ENCODE measurements at regions not wholly inside any gene's neighbourhood (a gene's known extent, or its start where the extent isn't known, plus 50 kb on each side); places are given as distances from the start of the nearest gene placed in this dataset.

GRCh38 chr5:97658116-97658900 lies 475.3 kb upstream of the RIOK2 start:
- H3K36me3 ChIP-seq (ENCODE audit: control insufficient read depth, insufficient read depth, low read length): no peaks in the 10 kb centered on the region
- H2AFZ ChIP-seq (replicated peaks; ENCODE audit: low read length, poor library complexity): no peak overlapping the region
- no peak overlapping the region for H3K27ac ChIP-seq (ENCODE audit: insufficient read depth, low read length)
- H2BK120ac ChIP-seq (ENCODE audit: low read depth, low read length): no peak overlapping the region
- no peaks in the 10 kb centered on the region for H4K20me1 ChIP-seq (ENCODE audit: insufficient read depth, low read length)
- H3K4me1 ChIP-seq (ENCODE audit: control insufficient read depth, insufficient read depth, low read length): no peaks in the 10 kb centered on the region
- H3K4me3 ChIP-seq (ENCODE audit: insufficient read depth, low read depth, low read length): no peak overlapping the region
- no peak overlapping the region for H2BK15ac ChIP-seq (ENCODE audit: low read depth, low read length)
- no peaks in the 10 kb centered on the region for H3K79me1 ChIP-seq (ENCODE audit: low read depth in 1 of 2, low read length in 2 of 2)
- H4K91ac ChIP-seq (ENCODE audit: insufficient read depth, low read depth, low read length): no peak overlapping the region
- ATAC-seq (ENCODE audit: low read depth) (no peak), DNase-seq (no peak)
- H3K9me1 ChIP-seq (ENCODE audit: insufficient read depth, low read length): no peaks in the 10 kb centered on the region
- H3K4ac ChIP-seq (ENCODE audit: low read depth, low read length): no peak overlapping the region
- no peak overlapping the region for H4K5ac ChIP-seq (ENCODE audit: low read depth, low read length)
- no peak overlapping the region for H3K18ac ChIP-seq (ENCODE audit: low read depth, low read length)
- no peaks in the 10 kb centered on the region for H3K9me3 ChIP-seq (ENCODE audit: control insufficient read depth, insufficient read depth, low read length)
- no peak overlapping the region for H3K14ac ChIP-seq (replicated peaks; ENCODE audit: low read depth, low read length)
- no peak overlapping the region for H3K56ac ChIP-seq (ENCODE audit: extremely low read depth, insufficient read depth, low read length)
- no peak overlapping the region for H3K9ac ChIP-seq (ENCODE audit: low read depth, low read length)
- dilution Hi-C loops (cut with HindIII; ENCODE audit: low sequenced_read_pairs, unreplicated experiment) (no loop called here), in situ Hi-C loops (cut with MboI; ENCODE audit: low sequenced_read_pairs) (no loop called here), intact Hi-C loops (cut with micrococcal nuclease) (no loop called here)
- H2AK9ac ChIP-seq (replicated peaks; ENCODE audit: low read depth, low read length, poor library complexity): no peak overlapping the region
- no peaks in the 10 kb centered on the region for H3K27me3 ChIP-seq (ENCODE audit: control insufficient read depth, insufficient read depth, low read length)
- H2BK5ac ChIP-seq (ENCODE audit: low read depth, low read length, poor library complexity, severe bottlenecking): no peak overlapping the region
- BruUV-seq (replicated peaks): no TSS peak
- no peak overlapping the region for H2AK5ac ChIP-seq (ENCODE audit: low read depth, low read length)
- no peak overlapping the region for H2BK20ac ChIP-seq (ENCODE audit: low read depth, low read length)
- no peak overlapping the region for H3K4me2 ChIP-seq (ENCODE audit: low read depth, low read length)
- no CpG with 5 or more reads among the region's 4 CpGs for WGBS, 2 experiments (ENCODE audit: extremely low coverage in 2 of 2, insufficient read length in 1 of 2)
- H3K23ac ChIP-seq (ENCODE audit: low read depth, low read length): no peak overlapping the region
- POLR2A ChIA-PET (ENCODE audit: unreplicated experiment): no interaction called here
- CTCF ChIA-PET: interaction anchor here (0.7 kb wide), 1 partner anchor 40 kb away, joined by 3 read pairs; no protein-coding TSS in a partner anchor
- no peak overlapping the region for H4K8ac ChIP-seq (ENCODE audit: low read depth in 2 of 2, low read length in 2 of 2)
- no peak for TF ChIP-seq USF2 (IDR thresholded peaks at IDR 0.05; ENCODE audit: low read depth, low read length)
- no peak for TF ChIP-seq BHLHE40 (IDR thresholded peaks at IDR 0.05; ENCODE audit: low read depth, low read length)
- TF ChIP-seq RFX5 (IDR thresholded peaks at IDR 0.05; ENCODE audit: low read depth, low read length): no peak
- no peak for TF ChIP-seq RAD21 (IDR thresholded peaks at IDR 0.05; ENCODE audit: low read length)
- no peak for TF ChIP-seq MAFK (IDR thresholded peaks at IDR 0.05; ENCODE audit: low read depth, low read length)
- TF ChIP-seq CHD1 (IDR thresholded peaks at IDR 0.05; ENCODE audit: low read depth, low read length): no peak
- TF ChIP-seq CEBPB (IDR thresholded peaks at IDR 0.05; ENCODE audit: low read depth, low read length): no peak
- TF ChIP-seq MXI1 (IDR thresholded peaks at IDR 0.05; ENCODE audit: borderline replicate concordance, low read depth, low read length): no peak
- no peak for TF ChIP-seq MAZ (IDR thresholded peaks at IDR 0.05; ENCODE audit: borderline replicate concordance, low read depth, low read length)
